Fibroblast of peridontal ligament (primary cell): ENCODE measurements at regions not wholly inside any gene's neighbourhood (a gene's known extent, or its start where the extent isn't known, plus 50 kb on each side); places are given as distances from the start of the nearest gene placed in this dataset.

Source experiments
- DNase-seq: peaks from one replicate; pipeline ENCODE4 v3.0.0-alpha.2; 2010; ENCODE audit errors: extremely low read depth

GRCh38 chr5:101935086-101935485 lies 361.0 kb downstream of the SLCO4C1 start:
- no peak for DNase-seq

GRCh38 chr5:101932599-101932998 lies 363.5 kb downstream of the SLCO4C1 start:
- DNase-seq: no peak

- peak; percentile 27 for DNase-seq
Observed at GRCh38 chr5:101929628-101930027, 366.5 kb downstream of the SLCO4C1 start.

GRCh38 chr5:101917166-101917565 lies 378.9 kb downstream of the SLCO4C1 start:
- no peak for DNase-seq

GRCh38 chr5:101915554-101915953 lies 380.5 kb downstream of the SLCO4C1 start:
- DNase-seq: no peak

GRCh38 chr5:101904736-101905135 lies 391.3 kb downstream of the SLCO4C1 start:
- peak; percentile 16 for DNase-seq

GRCh38 chr5:101897914-101898313 lies 398.2 kb downstream of the SLCO4C1 start:
- DNase-seq: no peak

- DNase-seq: no peak
Observed at GRCh38 chr5:101894985-101895384, 401.1 kb downstream of the SLCO4C1 start.

GRCh38 chr5:101878190-101878589 lies 417.9 kb downstream of the SLCO4C1 start:
- no peak for DNase-seq

- no peak for DNase-seq
Observed at GRCh38 chr5:101877451-101877850, 418.6 kb downstream of the SLCO4C1 start.

GRCh38 chr5:101866473-101866872 lies 429.6 kb downstream of the SLCO4C1 start:
- DNase-seq: no peak

GRCh38 chr5:101860563-101860962 lies 435.5 kb downstream of the SLCO4C1 start:
- DNase-seq: no peak

- DNase-seq: no peak
Observed at GRCh38 chr5:101860145-101860544, 435.9 kb downstream of the SLCO4C1 start.

GRCh38 chr5:101846496-101846895 lies 449.6 kb downstream of the SLCO4C1 start:
- DNase-seq: no peak

GRCh38 chr5:101843055-101843454 lies 453.0 kb downstream of the SLCO4C1 start:
- no peak for DNase-seq

- peak; percentile 66 for DNase-seq
Observed at GRCh38 chr5:101838435-101838834, 457.6 kb downstream of the SLCO4C1 start.

- DNase-seq: no peak
Observed at GRCh38 chr5:101829255-101829654, 466.8 kb downstream of the SLCO4C1 start.

GRCh38 chr5:101811466-101811865 lies 484.6 kb downstream of the SLCO4C1 start:
- DNase-seq: no peak

- DNase-seq: no peak
Observed at GRCh38 chr5:101806410-101806809, 489.7 kb downstream of the SLCO4C1 start.

- DNase-seq: no peak
Observed at GRCh38 chr5:101796427-101796826, 499.7 kb downstream of the SLCO4C1 start.

- DNase-seq: no peak
Observed at GRCh38 chr5:101788797-101789196, 507.3 kb downstream of the SLCO4C1 start.

GRCh38 chr5:101785090-101785489 lies 511.0 kb downstream of the SLCO4C1 start:
- DNase-seq: no peak

- peak; percentile 1 for DNase-seq
Observed at GRCh38 chr5:101783241-101784013, 512.7 kb downstream of the SLCO4C1 start.
